Naive B cell (primary cell): ENCODE measurements at regions not wholly inside any gene's neighbourhood (a gene's known extent, or its start where the extent isn't known, plus 50 kb on each side); places are given as distances from the start of the nearest gene placed in this dataset.
"Not testable (repeated sequence)": the region's sequence is repeated elsewhere in the genome, so short reads cannot be mapped to it uniquely, and the experiment has no call there.

Source experiments
- ATAC-seq, 2 donors: fragments of 150-1000 bp; cut with Tn5 transposase; 2 replicates each; pipeline ENCODE4 v1.10.0; 2021; ENCODE audit warnings: low read depth in 2 of 2, mild to moderate bottlenecking in 2 of 2, moderate library complexity in 2 of 2
- DNase-seq: peaks from one replicate; pipeline ENCODE4 v3.0.0; 2022
- H3K27ac Mint-ChIP-seq, 6 donors: one replicate each; pipeline ENCODE4 v1.8.0; 2020 to 2022; ENCODE audit warnings: mild to moderate bottlenecking in 6 of 6, mixed read lengths in 6 of 6, moderate library complexity in 5 of 6, inconsistent platforms in 2 of 6
- H3K27me3 Mint-ChIP-seq, 3 donors: one replicate each; pipeline ENCODE4 v1.8.0; 2021 to 2022; ENCODE audit warnings: mixed read lengths in 3 of 3, mild to moderate bottlenecking in 1 of 3
- H3K36me3 Mint-ChIP-seq, 2 donors: one replicate each; pipeline ENCODE4 v1.8.0; 2020 to 2022; ENCODE audit warnings: mixed read lengths in 2 of 2, inconsistent platforms in 1 of 2, mild to moderate bottlenecking in 1 of 2
- H3K4me1 Mint-ChIP-seq, 3 donors: one replicate each; pipeline ENCODE4 v1.8.0; 2020 to 2022; ENCODE audit warnings: mixed read lengths in 3 of 3, inconsistent platforms in 1 of 3, mild to moderate bottlenecking in 1 of 3, moderate library complexity in 1 of 3
- H3K4me3 Mint-ChIP-seq, 8 donors: one replicate each; pipeline ENCODE4 v1.8.0; 2020 to 2022; ENCODE audit warnings: mild to moderate bottlenecking in 8 of 8, mixed read lengths in 8 of 8, moderate library complexity in 8 of 8, inconsistent platforms in 2 of 8
- H3K9me3 Mint-ChIP-seq, 7 donors: one replicate each; pipeline ENCODE4 v1.8.0; 2020 to 2022; ENCODE audit warnings: mixed read lengths in 7 of 7, mild to moderate bottlenecking in 5 of 7, inconsistent platforms in 2 of 7, moderate library complexity in 1 of 7

DNA sequence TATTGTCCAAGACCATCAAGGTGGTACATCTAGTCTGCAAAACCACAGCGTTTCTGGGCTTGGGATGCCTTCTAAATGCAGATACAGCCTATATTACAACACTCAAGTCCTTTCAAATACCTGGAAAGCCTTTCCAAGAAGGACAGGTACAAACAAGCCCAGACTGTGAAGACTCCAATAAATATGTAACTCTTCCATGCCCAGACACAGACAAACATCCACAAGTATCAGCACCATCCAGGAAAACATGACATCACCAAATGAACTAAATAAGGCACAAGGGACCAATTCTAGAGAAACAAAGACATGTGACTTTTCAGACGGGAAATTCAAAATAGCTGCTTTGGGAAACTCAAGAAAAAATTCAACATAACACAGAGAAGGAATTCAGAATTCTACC lies 152.7 kb upstream of the POC5 start:
- peaks cover 0 to 15% (median 4%) of the 10 kb centered on the region in 7 donors for H3K9me3 Mint-ChIP-seq
- H3K27me3 Mint-ChIP-seq, result peaks cover 18 to 38% (median 28%) of the 10 kb centered on the region in 3 donors
- no peak overlapping the region for H3K4me3 Mint-ChIP-seq
- ATAC-seq (no peak), DNase-seq (no peak)
- H3K27ac Mint-ChIP-seq, result no peak overlapping the region
- H3K36me3 Mint-ChIP-seq, result no peaks in the 10 kb centered on the region
- H3K4me1 Mint-ChIP-seq, result no peaks in the 10 kb centered on the region

DNA sequence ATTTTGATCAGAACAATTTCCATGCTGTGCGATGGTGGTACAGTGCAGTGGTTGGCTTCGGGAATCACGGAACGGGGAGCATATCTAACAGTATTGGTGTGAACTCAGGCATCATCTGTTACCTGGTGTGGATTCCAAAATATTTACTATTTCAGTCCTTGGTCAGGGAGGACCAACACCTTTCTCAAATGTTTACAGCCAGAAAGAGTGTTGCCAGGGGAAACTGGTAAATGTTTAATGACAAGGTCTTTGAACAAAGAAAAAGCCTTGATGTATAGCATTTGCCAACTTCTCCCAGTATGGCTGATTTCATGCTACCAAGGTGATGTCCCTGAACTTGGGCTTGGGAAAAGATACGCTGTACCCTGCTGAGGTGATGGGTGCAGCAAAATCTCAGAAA lies 145.6 kb upstream of the POC5 start:
- DNase-seq (no peak), ATAC-seq (no peak)
- Mint-ChIP-seq H3K4me3 (no peak overlapping the region), H3K4me1 (no peaks in the 10 kb centered on the region), H3K36me3 (no peaks in the 10 kb centered on the region), H3K27me3 (peaks cover 25 to 49% (median 39%) of the 10 kb centered on the region in 3 donors), H3K9me3 (peaks cover 0 to 18% (median 5%) of the 10 kb centered on the region in 7 donors), H3K27ac (no peak overlapping the region)

DNA sequence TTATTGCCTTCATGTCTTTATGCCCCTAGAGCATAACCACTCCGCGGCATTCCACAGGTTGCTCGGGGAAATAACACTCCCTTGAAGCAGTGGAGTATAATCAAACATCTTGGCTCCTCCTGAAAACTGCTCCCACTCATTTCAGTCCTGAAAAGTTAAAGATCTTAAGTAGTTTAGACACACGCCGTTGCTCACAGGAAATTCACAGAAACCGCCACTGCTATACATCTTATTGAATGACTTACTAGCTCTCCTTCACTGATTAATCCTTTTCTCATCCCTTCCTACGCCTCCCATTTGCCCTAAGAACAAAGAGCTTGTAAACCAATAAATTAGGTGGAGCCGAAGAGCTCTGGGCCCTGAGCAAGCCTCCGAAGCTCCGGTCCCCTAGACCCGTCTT lies 142.4 kb upstream of the POC5 start:
- Mint-ChIP-seq H3K4me3 (peak overlapping the region in 1 of 8 donors; percentile 43), H3K9me3 (peaks cover 0 to 18% (median 5%) of the 10 kb centered on the region in 7 donors), H3K27me3 (peaks cover 15 to 33% (median 18%) of the 10 kb centered on the region in 3 donors)
- DNase-seq, H3K4me1 Mint-ChIP-seq, H3K27ac Mint-ChIP-seq, ATAC-seq, H3K36me3 Mint-ChIP-seq: not testable (repeated sequence)

DNA sequence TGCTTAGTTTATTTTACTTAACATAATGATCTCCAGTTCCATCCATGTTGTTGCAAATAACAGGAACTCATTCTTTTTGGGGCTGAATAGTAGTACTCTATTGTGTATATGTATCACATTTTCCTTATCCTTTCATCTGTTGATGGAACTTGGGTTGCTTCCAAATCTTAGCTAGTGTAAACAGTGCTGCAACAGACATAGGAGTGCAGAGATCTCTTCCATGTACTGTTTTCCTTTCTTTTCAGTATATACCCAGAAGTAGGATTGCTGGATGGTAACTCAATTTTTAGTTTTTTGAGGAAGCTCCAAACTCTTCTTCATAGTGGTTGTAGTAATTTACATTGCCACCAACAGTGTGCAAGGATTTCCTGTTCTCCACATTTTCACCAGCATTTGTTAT lies 138.8 kb upstream of the POC5 start:
- no peaks in the 10 kb centered on the region for H3K4me1 Mint-ChIP-seq
- H3K4me3 Mint-ChIP-seq, result no peak overlapping the region
- no peaks in the 10 kb centered on the region for H3K36me3 Mint-ChIP-seq
- peak overlapping the region in 1 of 6 donors; percentile 2 for H3K27ac Mint-ChIP-seq
- ATAC-seq (no peak), DNase-seq (no peak)
- H3K27me3 Mint-ChIP-seq, result peaks cover 3 to 28% (median 22%) of the 10 kb centered on the region in 3 donors
- H3K9me3 Mint-ChIP-seq, result peaks cover 0 to 18% (median 5%) of the 10 kb centered on the region in 7 donors

DNA sequence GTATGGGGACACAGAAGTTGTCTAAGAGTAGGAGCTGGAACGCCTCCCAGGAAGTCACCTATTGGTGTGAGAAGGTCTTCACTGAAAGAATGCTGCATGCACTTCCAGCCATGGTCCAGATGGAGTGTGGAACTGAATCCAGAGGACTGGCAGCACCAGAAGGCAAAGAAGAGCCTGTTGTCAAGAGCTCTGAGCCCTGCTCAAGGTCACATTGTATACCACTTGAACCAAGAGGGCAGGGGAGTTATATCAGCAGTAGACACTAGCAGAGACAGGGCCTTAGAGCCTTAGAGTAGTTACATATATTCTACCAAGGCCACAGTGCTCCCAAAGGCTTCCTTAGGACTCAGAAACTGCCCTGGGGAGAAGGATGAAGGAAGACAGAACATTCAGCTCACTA lies 130.8 kb upstream of the POC5 start:
- peak overlapping the region in 5 of 6 donors; percentile 40 to 94 (median 59) for H3K27ac Mint-ChIP-seq
- no peaks in the 10 kb centered on the region for H3K36me3 Mint-ChIP-seq
- ATAC-seq, result no peak
- H3K27me3 Mint-ChIP-seq, result no peaks in the 10 kb centered on the region
- DNase-seq, result no peak
- peak overlapping the region in 6 of 8 donors; percentile 16 to 80 (median 57) for H3K4me3 Mint-ChIP-seq
- H3K9me3 Mint-ChIP-seq, result peaks cover 0 to 2% (median 0%) of the 10 kb centered on the region in 7 donors
- peaks cover 34 to 45% (median 45%) of the 10 kb centered on the region in 3 donors for H3K4me1 Mint-ChIP-seq

DNA sequence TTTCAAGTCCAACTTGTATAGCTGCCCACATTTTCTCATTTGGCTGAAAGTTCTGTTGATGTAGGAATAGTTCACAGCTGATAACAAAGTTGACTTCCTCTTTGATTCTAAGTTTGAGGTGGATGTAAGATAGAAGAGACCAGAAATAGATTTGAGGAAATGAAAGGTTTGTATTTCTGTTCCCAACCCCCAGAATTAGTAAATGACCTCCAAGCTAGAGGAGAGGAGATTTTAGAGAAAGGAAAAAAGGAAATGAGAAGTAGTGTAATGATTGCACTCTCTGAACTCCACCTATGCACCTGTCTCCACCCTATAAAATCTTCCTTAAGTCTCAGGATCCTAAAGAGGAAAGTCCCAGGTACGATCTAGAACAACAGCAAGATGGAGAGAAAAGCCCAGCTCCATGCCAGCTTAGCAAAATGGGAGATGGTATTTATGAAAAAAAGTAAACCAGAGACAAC lies 130.4 kb upstream of the POC5 start:
- DNase-seq (peak; percentile 48), ATAC-seq (peak; percentile 92)
- H3K36me3 Mint-ChIP-seq, result no peaks in the 10 kb centered on the region
- peak overlapping the region; percentile 1 to 80 (median 54) for H3K4me3 Mint-ChIP-seq
- no peaks in the 10 kb centered on the region for H3K27me3 Mint-ChIP-seq
- peaks cover 0 to 2% (median 0%) of the 10 kb centered on the region in 7 donors for H3K9me3 Mint-ChIP-seq
- H3K27ac Mint-ChIP-seq, result peak overlapping the region; percentile 12 to 94 (median 54)
- H3K4me1 Mint-ChIP-seq, result peaks cover 34 to 45% (median 45%) of the 10 kb centered on the region in 3 donors

DNA sequence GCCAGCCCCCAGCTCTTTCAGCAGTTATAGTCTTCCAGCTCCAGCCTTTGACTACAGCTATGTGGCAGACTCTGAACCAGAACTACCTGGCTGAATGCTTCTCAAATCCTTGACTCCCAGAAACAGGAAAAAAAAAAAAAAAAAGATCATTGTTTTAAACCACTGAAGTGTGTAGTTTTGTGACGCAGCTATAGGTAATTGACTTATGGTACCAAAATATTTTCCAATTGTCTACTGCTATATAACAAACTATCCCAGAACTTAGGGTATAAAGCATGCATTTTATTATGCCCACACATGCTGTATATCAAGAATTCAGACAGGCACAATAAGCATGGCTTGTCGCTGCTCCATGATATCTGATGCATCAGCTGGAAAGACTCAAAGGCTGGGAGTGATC lies 127.1 kb upstream of the POC5 start:
- Mint-ChIP-seq H3K36me3 (peaks cover 0 to 5% of the 10 kb centered on the region in 2 donors), H3K27me3 (no peaks in the 10 kb centered on the region), H3K4me1 (peaks cover 34 to 46% (median 45%) of the 10 kb centered on the region in 3 donors), H3K4me3 (no peak overlapping the region), H3K9me3 (peaks cover 0 to 7% (median 2%) of the 10 kb centered on the region in 7 donors), H3K27ac (peak overlapping the region in 1 of 6 donors; percentile 15)
- DNase-seq (no peak), ATAC-seq (no peak)

DNA sequence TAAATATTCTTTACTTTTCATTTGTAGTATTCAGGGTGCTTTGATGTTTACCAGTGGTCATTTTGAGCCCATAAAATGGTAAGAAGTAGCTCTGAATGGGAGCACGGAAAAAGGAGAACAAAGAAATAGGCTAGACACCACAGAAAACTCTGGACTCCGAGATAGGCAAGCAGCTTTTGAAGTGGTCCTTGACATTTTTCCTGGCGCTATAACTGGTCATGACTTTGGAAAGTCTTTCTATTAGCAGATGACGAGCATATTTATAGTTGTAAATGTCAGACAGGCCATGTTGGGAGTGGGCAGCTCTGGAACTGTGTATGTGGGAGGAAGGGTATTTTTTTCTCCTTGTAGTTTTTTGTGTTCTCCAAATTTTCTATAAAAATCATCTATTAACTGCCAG lies 126.1 kb upstream of the POC5 start:
- peaks cover 0 to 8% (median 2%) of the 10 kb centered on the region in 7 donors for H3K9me3 Mint-ChIP-seq
- H3K4me1 Mint-ChIP-seq, result peaks cover 25 to 38% (median 35%) of the 10 kb centered on the region in 3 donors
- DNase-seq, result no peak
- peaks cover 0 to 5% of the 10 kb centered on the region in 2 donors for H3K36me3 Mint-ChIP-seq
- H3K27ac Mint-ChIP-seq, result no peak overlapping the region
- H3K27me3 Mint-ChIP-seq, result no peaks in the 10 kb centered on the region
- no peak for ATAC-seq
- no peak overlapping the region for H3K4me3 Mint-ChIP-seq

DNA sequence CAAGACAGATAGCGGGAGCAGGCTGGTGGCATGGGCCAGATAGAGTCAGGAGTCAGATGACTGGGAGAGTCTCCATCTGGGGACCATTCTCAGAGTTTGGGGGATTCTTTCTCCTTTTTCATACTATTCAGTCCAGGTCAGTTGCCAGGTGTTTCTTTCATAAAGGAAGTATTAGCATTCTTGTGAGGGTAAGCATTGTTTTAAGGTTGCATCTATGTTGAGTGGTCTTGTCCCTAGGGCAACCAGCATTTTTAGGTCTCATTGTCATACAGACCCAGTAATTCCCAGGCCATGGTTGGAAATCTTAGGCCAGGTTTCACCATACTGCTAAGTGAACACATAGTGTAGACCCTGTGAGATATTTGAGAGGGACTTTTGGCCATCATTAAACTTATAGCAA lies 122.3 kb upstream of the POC5 start:
- H3K27me3 Mint-ChIP-seq, result no peaks in the 10 kb centered on the region
- DNase-seq, result no peak
- H3K27ac Mint-ChIP-seq, result no peak overlapping the region
- no peak overlapping the region for H3K4me3 Mint-ChIP-seq
- H3K36me3 Mint-ChIP-seq, result peaks cover 0 to 5% of the 10 kb centered on the region in 2 donors
- no peak for ATAC-seq
- peaks cover 0 to 21% (median 5%) of the 10 kb centered on the region in 7 donors for H3K9me3 Mint-ChIP-seq
- peaks cover 5 to 19% (median 7%) of the 10 kb centered on the region in 3 donors for H3K4me1 Mint-ChIP-seq

DNA sequence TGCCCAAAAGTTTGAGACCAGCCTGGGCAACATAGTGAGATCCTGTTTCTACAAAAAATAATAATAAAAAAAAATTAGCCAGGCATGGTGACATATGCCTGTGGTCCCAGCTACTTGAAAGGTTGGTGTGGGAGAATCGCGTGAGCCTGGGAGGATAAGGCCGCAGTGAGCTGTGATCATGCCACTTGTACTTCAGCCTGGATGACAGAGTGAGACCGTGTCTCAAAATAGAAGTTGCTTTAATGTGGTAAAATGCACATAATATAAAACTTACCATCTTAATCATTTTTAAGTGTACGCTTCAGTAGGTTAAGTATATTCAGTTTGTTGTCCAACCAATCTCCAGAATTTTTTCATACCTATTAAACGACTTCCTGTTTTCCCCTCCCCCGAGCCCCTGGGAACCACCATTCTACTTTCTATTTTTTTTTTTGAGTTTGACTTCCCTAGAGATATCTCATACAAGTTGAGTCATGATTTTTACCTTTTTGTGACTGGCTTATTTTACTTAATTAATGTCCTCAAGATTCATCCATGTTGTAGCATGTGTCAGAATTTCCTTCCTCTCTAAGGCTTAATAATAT lies 120.1 kb upstream of the POC5 start:
- Mint-ChIP-seq H3K27ac (peak overlapping the region in 1 of 6 donors; percentile 12), H3K27me3 (peaks cover 0 to 10% (median 0%) of the 10 kb centered on the region in 3 donors), H3K4me1 (peaks cover 5 to 15% (median 7%) of the 10 kb centered on the region in 3 donors), H3K4me3 (peak overlapping the region in 2 of 8 donors; percentile 31 to 48), H3K36me3 (peaks cover 0 to 5% of the 10 kb centered on the region in 2 donors), H3K9me3 (peaks cover 2 to 21% (median 6%) of the 10 kb centered on the region in 7 donors)
- no peak for ATAC-seq
- DNase-seq, result no peak

DNA sequence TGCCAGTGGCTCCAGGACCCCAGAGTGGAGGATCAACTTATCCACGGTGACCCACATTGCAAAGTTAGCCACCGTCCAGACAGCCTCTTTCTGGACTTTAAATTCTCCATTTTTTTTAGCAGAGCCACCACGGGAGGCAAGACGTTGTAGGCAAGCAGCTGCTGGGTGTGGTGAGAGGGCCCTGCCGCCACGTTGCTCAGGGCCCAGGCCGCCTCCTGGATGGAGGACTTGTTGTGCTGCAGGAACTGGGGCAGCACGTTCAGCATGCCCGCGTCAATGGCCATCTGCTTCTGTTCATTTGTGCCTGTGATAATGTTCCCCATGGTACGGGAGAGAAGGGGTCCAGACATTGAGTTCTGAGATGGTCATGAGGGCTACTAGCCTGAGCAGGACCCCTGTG lies 114.3 kb upstream of the POC5 start:
- Mint-ChIP-seq H3K36me3 (no peaks in the 10 kb centered on the region), H3K9me3 (peaks cover 0 to 15% (median 4%) of the 10 kb centered on the region in 7 donors), H3K27ac (no peak overlapping the region), H3K4me3 (no peak overlapping the region), H3K27me3 (peaks cover 0 to 10% (median 7%) of the 10 kb centered on the region in 3 donors), H3K4me1 (no peaks in the 10 kb centered on the region)
- ATAC-seq (no peak), DNase-seq (no peak)

DNA sequence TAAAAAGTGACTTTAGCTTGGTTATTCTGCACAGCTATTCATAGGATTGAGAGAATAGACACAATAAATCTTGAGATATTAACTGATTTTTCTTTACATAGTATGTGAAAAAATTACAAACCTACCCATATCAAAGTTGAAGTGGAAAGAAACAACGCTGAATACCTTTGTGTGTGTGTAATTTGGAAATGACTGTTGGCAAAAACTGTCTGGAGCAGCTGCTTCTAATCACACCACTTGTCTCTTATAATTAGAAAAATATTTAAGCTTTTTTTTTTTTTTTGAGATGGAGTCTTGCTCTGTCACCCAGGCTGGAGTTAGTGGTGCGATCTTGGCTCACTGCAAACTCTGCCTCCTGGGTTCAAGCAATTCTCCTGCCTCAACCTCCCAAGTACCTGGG lies 110.8 kb upstream of the POC5 start:
- Mint-ChIP-seq H3K4me1 (peaks cover 4 to 9% (median 6%) of the 10 kb centered on the region in 3 donors), H3K9me3 (peaks cover 0 to 3% (median 0%) of the 10 kb centered on the region in 7 donors), H3K27me3 (peaks cover 0 to 7% (median 2%) of the 10 kb centered on the region in 3 donors), H3K36me3 (no peaks in the 10 kb centered on the region), H3K4me3 (no peak overlapping the region), H3K27ac (no peak overlapping the region)
- DNase-seq (no peak), ATAC-seq (no peak)

DNA sequence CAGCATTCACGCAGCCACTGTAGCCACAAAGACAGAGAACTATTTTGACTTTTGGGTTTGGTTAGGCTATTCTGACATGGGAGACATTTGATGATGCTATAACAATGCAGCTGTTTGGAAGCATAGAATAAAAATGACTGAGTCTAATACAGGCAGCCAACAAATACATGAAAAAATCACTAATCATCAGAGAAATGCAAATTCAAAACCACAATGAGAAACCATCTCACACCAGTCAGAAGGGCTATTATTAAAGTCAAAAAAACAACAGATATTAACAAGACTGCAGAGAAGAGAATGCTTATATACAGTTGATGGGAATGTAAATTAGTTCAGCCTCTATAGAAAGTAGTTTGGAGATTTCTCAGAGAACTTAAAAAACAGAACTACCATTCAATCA lies 107.1 kb upstream of the POC5 start:
- Mint-ChIP-seq H3K9me3 (peaks cover 0 to 11% (median 5%) of the 10 kb centered on the region in 7 donors), H3K4me3 (no peak overlapping the region), H3K27me3 (peaks cover 0 to 9% (median under 1%) of the 10 kb centered on the region in 3 donors), H3K4me1 (peaks cover 4 to 9% (median 6%) of the 10 kb centered on the region in 3 donors), H3K36me3 (no peaks in the 10 kb centered on the region), H3K27ac (no peak overlapping the region)
- ATAC-seq, result no peak
- no peak for DNase-seq

DNA sequence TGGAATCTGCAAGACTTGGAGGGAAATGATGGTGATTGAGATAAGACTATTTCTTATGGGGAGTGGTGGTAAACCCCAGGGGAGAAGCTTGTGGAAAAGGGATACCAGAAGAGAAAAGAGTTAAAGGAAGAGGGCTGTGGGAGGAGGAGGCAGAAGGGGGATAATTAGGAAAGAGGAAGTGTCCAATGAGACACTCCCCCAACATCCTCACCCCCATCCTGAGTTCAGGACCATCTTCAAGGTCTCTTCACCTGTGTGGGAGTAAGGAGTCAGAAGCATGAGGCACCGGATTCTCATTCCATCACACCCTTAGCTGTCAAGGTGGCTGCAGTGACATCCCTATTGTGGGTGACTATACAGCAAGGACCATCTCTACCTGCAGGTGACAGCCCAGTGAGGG lies 106.6 kb upstream of the POC5 start:
- peaks cover 4 to 9% (median 6%) of the 10 kb centered on the region in 3 donors for H3K4me1 Mint-ChIP-seq
- peaks cover 3 to 9% (median 6%) of the 10 kb centered on the region in 3 donors for H3K27me3 Mint-ChIP-seq
- peaks cover 0 to 14% (median 5%) of the 10 kb centered on the region in 7 donors for H3K9me3 Mint-ChIP-seq
- peak overlapping the region in 5 of 6 donors; percentile 13 to 80 (median 47) for H3K27ac Mint-ChIP-seq
- ATAC-seq (no peak), DNase-seq (no peak)
- H3K36me3 Mint-ChIP-seq, result no peaks in the 10 kb centered on the region
- H3K4me3 Mint-ChIP-seq, result no peak overlapping the region
